Activated CD4-positive, alpha-beta T cell treated with anti-CD3 and anti-CD28 coated beads, Interleukin-2, amount 50 U/mL, for 1 hour (primary cell): ENCODE measurements at regions not wholly inside any gene's neighbourhood (a gene's known extent, or its start where the extent isn't known, plus 50 kb on each side); places are given as distances from the start of the nearest gene placed in this dataset.
"Not testable (repeated sequence)": the region's sequence is repeated elsewhere in the genome, so short reads cannot be mapped to it uniquely, and the experiment has no call there.

Experiments
- DNase-seq: peaks from one replicate; pipeline ENCODE4 v3.0.0-alpha.2; 2020

GRCh38 chr1:25130895-25131294, 101.4 kb downstream of the SYF2 start:
- DNase-seq = no peak

GRCh38 chr1:25129380-25129779, 102.9 kb downstream of the SYF2 start:
- DNase-seq = no peak

- no peak for DNase-seq
These were observed 104.1 kb downstream of the SYF2 start for GRCh38 chr1:25128121-25128621.

- no peak for DNase-seq
These were observed 105.7 kb downstream of the SYF2 start for GRCh38 chr1:25126562-25126961.

- DNase-seq = no peak
These were observed 108.8 kb downstream of the SYF2 start for GRCh38 chr1:25123551-25123950.

- DNase-seq = no peak
These were observed 109.6 kb downstream of the SYF2 start for GRCh38 chr1:25122747-25123146.

GRCh38 chr1:25120281-25120680, 112.0 kb downstream of the SYF2 start:
- DNase-seq = no peak

- DNase-seq = no peak
These were observed 113.8 kb downstream of the SYF2 start for GRCh38 chr1:25118546-25118945.

- DNase-seq = no peak
These were observed 115.0 kb downstream of the SYF2 start for GRCh38 chr1:25117233-25117823.

- no peak for DNase-seq
These were observed 115.5 kb downstream of the SYF2 start for GRCh38 chr1:25116832-25117231.

GRCh38 chr1:25116117-25116516, 116.2 kb downstream of the SYF2 start:
- not testable (repeated sequence) for DNase-seq

- DNase-seq = no peak
These were observed 118.6 kb downstream of the SYF2 start for GRCh38 chr1:25113731-25114130.

- no peak for DNase-seq
These were observed 119.2 kb downstream of the SYF2 start for GRCh38 chr1:25113086-25113485.

GRCh38 chr1:25112400-25112799, 119.9 kb downstream of the SYF2 start:
- no peak for DNase-seq

GRCh38 chr1:25111706-25112105, 120.6 kb downstream of the SYF2 start:
- no peak for DNase-seq

GRCh38 chr1:25110485-25110884, 121.8 kb downstream of the SYF2 start:
- DNase-seq = no peak

GRCh38 chr1:25110036-25110435, 122.3 kb downstream of the SYF2 start:
- no peak for DNase-seq

GRCh38 chr1:25109531-25109951, 122.8 kb downstream of the SYF2 start:
- no peak for DNase-seq

GRCh38 chr1:25107643-25108010, 124.7 kb downstream of the SYF2 start:
- no peak for DNase-seq

GRCh38 chr1:25106976-25107642, 125.2 kb downstream of the SYF2 start:
- no peak for DNase-seq

GRCh38 chr1:25106352-25106751, 126.0 kb downstream of the SYF2 start:
- DNase-seq = no peak

- DNase-seq = no peak
These were observed 126.5 kb downstream of the SYF2 start for GRCh38 chr1:25105836-25106235.

GRCh38 chr1:25104932-25105561, 127.3 kb downstream of the SYF2 start:
- no peak for DNase-seq

GRCh38 chr1:25103164-25103795, 129.0 kb downstream of the SYF2 start:
- no peak for DNase-seq
